Testis (tissue), 2 donors: ENCODE measurements at regions not wholly inside any gene's neighbourhood (a gene's known extent, or its start where the extent isn't known, plus 50 kb on each side); places are given as distances from the start of the nearest gene placed in this dataset.

Experiments used
- CTCF ChIP-seq, 3 experiments: fragments of 450-650 bp in 2 of 3; fragments of 200-600 bp in 1 of 3; sonication (generic) in 1 of 3; IDR thresholded peaks; one replicate each; pipeline ENCODE4 v1.5.1; 2016 to 2019; ENCODE audit warnings: antibody characterized with exemption in 3 of 3, mild to moderate bottlenecking in 2 of 3, moderate library complexity in 1 of 3
- POLR2A ChIP-seq: fragments of 450-650 bp; IDR thresholded peaks from one replicate; pipeline ENCODE4 v1.6.1; 2017; ENCODE audit warnings: antibody characterized with exemption, mild to moderate bottlenecking, moderate library complexity

GRCh38 chr4:100082852-100083251 is 107.4 kb downstream of the DDIT4L start:
- TF ChIP-seq CTCF (IDR thresholded peaks at IDR 0.05) (no peak), POLR2A (no peak)
